ENCODE measurements at regions not wholly inside any gene's neighbourhood (a gene's known extent, or its start where the extent isn't known, plus 50 kb on each side); places are given as distances from the start of the nearest gene placed in this dataset.

DNA sequence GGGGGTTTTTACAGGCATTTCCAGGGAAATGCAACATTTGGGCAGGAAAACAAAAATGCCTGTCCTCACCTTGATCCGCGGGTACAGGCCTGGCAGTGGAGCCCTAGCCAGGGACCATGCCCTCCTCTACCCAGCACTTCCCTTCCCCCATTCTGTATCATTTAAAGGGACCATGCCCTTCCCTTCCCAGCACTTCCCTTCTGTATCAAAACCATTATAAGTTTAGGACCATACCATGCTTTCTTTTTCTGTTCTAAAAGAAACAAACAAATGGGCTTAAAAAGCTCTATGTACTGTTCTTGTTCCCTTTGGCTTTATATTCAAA is 166.9 kb upstream of the ZNF608 start:
- TF ChIP-seq, protein P1, sequence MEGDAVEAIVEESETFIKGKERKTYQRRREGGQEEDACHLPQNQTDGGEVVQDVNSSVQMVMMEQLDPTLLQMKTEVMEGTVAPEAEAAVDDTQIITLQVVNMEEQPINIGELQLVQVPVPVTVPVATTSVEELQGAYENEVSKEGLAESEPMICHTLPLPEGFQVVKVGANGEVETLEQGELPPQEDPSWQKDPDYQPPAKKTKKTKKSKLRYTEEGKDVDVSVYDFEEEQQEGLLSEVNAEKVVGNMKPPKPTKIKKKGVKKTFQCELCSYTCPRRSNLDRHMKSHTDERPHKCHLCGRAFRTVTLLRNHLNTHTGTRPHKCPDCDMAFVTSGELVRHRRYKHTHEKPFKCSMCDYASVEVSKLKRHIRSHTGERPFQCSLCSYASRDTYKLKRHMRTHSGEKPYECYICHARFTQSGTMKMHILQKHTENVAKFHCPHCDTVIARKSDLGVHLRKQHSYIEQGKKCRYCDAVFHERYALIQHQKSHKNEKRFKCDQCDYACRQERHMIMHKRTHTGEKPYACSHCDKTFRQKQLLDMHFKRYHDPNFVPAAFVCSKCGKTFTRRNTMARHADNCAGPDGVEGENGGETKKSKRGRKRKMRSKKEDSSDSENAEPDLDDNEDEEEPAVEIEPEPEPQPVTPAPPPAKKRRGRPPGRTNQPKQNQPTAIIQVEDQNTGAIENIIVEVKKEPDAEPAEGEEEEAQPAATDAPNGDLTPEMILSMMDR (IDR thresholded peaks at IDR 0.05): no peak
- TF ChIP-seq EZH2phosphoT487 (IDR thresholded peaks at IDR 0.05) (no peak), EZH2 (IDR thresholded peaks at IDR 0.05) (no peak)
